Uterus (tissue), 2 donors: ENCODE measurements at regions not wholly inside any gene's neighbourhood (a gene's known extent, or its start where the extent isn't known, plus 50 kb on each side); places are given as distances from the start of the nearest gene placed in this dataset.

Experiments used
- POLR2A ChIP-seq, 2 donors: fragments of 450-650 bp; IDR thresholded peaks; one replicate each; pipeline ENCODE4 v1.6.1; 2016; ENCODE audit warnings: antibody characterized with exemption in 2 of 2, mild to moderate bottlenecking in 1 of 2, moderate library complexity in 1 of 2
- TF ChIP-seq, protein P1 (sequence below), 4 experiments: fragments of 200-600 bp in 2 of 4; fragments of 450-650 bp in 2 of 4; sonication (generic) in 2 of 4; IDR thresholded peaks; one replicate each; pipeline ENCODE4 v1.5.1; 2016 to 2019; ENCODE audit warnings: antibody characterized with exemption in 4 of 4, mild to moderate bottlenecking in 2 of 4, moderate library complexity in 1 of 4

DNA sequence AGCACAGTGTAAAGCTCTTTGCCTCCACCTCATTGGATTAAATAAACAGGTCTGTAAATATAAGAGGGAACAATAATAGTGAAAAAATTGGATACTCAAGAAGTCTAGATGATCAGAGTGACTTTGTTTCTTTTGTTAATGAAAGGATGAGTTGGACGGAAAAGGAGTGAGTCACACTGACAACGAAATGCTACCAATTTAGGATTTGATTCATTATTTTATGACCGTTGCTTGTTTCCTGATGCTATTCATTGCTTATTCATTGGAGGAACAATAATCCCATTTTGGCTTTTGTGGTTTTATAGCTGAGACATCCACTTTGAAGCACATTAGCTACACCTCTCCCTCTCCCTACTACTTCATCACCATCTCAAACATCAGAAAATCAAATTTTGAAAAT, 74.4 kb upstream of the DYNLT3 start:
- TF ChIP-seq, protein P1, sequence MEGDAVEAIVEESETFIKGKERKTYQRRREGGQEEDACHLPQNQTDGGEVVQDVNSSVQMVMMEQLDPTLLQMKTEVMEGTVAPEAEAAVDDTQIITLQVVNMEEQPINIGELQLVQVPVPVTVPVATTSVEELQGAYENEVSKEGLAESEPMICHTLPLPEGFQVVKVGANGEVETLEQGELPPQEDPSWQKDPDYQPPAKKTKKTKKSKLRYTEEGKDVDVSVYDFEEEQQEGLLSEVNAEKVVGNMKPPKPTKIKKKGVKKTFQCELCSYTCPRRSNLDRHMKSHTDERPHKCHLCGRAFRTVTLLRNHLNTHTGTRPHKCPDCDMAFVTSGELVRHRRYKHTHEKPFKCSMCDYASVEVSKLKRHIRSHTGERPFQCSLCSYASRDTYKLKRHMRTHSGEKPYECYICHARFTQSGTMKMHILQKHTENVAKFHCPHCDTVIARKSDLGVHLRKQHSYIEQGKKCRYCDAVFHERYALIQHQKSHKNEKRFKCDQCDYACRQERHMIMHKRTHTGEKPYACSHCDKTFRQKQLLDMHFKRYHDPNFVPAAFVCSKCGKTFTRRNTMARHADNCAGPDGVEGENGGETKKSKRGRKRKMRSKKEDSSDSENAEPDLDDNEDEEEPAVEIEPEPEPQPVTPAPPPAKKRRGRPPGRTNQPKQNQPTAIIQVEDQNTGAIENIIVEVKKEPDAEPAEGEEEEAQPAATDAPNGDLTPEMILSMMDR (IDR thresholded peaks at IDR 0.05), result no peak
- TF ChIP-seq POLR2A (IDR thresholded peaks at IDR 0.05), result no peak
